ENCODE measurements at regions not wholly inside any gene's neighbourhood (a gene's known extent, or its start where the extent isn't known, plus 50 kb on each side); places are given as distances from the start of the nearest gene placed in this dataset.

DNA sequence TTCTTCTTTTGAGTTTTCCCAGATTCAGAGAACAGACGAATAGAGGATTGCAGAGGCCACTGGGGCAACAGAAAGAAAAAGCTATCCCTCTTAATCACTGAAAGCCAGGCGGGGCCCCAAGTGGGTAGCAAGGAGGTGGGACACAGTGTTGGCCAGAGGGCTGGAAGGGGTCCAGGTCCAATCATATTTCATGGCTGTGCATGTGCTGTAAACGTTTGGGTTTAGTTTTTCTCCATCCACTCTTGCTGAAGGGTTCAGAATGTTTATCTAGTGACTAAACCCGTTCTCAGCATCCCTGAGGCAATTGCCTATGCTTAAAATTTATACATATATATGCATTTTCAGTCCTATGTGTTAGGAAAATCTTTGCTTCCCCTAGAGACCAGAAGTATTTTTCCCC is 99.4 kb upstream of the EPHA4 start:
- TF ChIP-seq, protein P1, sequence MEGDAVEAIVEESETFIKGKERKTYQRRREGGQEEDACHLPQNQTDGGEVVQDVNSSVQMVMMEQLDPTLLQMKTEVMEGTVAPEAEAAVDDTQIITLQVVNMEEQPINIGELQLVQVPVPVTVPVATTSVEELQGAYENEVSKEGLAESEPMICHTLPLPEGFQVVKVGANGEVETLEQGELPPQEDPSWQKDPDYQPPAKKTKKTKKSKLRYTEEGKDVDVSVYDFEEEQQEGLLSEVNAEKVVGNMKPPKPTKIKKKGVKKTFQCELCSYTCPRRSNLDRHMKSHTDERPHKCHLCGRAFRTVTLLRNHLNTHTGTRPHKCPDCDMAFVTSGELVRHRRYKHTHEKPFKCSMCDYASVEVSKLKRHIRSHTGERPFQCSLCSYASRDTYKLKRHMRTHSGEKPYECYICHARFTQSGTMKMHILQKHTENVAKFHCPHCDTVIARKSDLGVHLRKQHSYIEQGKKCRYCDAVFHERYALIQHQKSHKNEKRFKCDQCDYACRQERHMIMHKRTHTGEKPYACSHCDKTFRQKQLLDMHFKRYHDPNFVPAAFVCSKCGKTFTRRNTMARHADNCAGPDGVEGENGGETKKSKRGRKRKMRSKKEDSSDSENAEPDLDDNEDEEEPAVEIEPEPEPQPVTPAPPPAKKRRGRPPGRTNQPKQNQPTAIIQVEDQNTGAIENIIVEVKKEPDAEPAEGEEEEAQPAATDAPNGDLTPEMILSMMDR (IDR thresholded peaks at IDR 0.05): no peak
- no peak for TF ChIP-seq POLR2A (IDR thresholded peaks at IDR 0.05)
